GM03348 (cell line): ENCODE measurements at regions not wholly inside any gene's neighbourhood (a gene's known extent, or its start where the extent isn't known, plus 50 kb on each side); places are given as distances from the start of the nearest gene placed in this dataset.

Experiments used
- DNase-seq: peaks from one replicate; pipeline ENCODE4 v3.0.0; 2012; ENCODE audit warnings: low spot score

DNA sequence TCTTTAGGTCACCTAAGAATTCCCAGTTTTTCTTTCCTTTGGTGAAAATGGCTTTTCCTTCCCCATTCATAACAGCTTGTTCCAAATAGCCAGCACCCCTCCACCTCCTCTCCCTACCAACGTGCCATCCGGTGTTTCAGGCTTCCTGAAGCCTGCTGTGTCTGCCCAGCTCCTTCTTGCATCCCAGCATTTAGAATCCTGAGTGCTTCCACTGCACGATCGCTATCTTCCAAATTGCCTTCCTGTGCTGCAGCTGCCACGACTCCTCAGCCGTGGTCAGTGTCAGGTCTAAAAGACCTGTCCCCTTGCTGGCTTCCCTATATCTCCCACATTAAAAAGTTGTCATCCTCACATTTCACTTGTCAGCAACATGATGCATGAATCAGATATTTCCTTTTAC is 550.3 kb upstream of the JARID2 start:
- DNase-seq, result no peak

- DNase-seq, result no peak
These were observed 549.5 kb upstream of the JARID2 start for GRCh38 chr6:14696367-14696766.

GRCh38 chr6:14697427-14697826 is 548.4 kb upstream of the JARID2 start:
- DNase-seq, result no peak

GRCh38 chr6:14699803-14700601 is 545.9 kb upstream of the JARID2 start:
- no peak for DNase-seq

GRCh38 chr6:14701946-14702345 is 543.9 kb upstream of the JARID2 start:
- DNase-seq, result no peak

GRCh38 chr6:14702678-14703077 is 543.2 kb upstream of the JARID2 start:
- no peak for DNase-seq

DNA sequence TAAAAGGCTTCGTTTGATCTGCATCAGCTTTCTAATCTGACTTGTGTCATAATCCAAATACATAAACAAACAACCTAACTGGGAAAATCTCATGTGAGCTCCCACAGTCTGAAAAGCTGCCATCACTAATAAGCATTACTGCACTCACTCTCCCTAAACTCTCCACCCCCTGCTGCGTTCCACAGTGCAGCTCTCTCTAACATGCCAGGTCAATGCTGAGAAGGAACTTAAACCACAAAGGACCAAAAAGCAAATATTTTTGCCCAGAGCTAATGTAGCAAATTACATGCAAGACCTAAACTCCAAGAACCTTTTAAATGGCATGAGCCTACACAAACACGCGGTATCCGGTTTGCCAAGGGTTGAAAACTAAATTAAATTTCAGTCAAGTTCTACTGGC is 542.3 kb upstream of the JARID2 start:
- no peak for DNase-seq

DNA sequence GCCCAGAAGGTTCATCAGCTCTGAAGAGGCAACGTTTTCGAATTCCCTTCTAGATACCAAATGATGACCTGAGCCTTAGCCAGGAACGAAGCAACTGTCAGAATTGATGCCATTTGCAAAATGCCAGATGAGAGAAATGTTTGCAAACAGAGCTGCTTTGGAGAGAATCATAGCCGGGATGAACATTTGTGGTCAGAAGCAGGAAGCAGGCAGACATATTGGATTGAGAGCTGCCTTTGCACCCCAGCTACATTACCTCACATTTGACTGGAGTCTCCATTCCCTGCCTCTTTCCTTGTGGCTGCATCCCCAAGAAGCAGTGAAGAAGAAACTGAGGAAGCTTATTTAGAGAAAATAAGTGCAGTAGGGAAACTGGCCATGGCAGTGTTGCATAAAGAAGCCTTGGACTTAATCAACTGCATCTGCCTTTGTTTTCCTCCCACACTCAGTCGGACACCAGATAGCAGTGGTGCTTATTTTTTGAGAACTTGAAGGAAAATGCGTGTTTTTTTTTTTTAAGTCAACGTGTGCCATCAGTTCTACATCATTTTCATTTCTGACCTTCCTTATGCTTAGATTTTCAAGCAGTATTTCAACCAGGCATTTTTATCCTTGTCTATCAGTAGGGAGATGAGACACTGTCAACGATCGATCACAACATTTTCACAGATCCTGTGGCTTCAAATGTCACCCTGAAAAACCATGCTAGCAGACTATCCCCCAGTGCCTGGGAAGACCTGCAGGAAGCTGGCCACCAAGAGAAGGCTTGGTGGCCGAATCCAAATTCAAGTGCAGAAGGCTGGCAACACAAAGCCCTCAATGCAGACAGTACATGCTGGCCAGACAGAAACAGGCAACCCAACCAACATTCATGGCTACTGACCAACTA is 541.2 kb upstream of the JARID2 start:
- no peak for DNase-seq

- no peak for DNase-seq
These were observed 540.0 kb upstream of the JARID2 start for GRCh38 chr6:14705841-14706377.

DNA sequence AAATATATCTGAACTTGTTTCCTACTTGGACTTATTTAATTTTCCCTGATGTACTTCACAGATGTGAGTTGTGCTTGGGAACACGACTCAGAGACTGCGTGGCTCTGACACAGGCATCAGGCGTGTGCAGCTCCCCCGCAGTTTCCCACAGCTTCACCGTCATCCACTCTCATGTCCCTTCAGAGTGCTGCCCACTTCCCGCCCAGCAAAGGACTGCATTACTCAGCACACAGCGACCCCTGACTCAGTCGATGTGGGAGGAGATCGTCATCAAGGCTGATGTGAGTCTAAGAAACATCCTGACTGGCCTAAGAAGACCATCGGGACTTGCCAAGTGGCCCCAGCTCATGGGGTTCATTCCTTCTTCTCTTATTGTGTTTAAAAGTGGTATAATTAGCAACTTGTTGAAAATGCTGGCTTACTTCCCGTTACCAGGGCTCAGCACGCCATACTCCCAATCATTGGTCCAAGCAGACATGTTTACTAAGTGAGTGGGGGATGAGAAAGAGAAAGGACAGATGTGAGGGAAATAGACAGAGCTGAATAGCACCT is 539.4 kb upstream of the JARID2 start:
- DNase-seq, result peak; percentile 74

DNA sequence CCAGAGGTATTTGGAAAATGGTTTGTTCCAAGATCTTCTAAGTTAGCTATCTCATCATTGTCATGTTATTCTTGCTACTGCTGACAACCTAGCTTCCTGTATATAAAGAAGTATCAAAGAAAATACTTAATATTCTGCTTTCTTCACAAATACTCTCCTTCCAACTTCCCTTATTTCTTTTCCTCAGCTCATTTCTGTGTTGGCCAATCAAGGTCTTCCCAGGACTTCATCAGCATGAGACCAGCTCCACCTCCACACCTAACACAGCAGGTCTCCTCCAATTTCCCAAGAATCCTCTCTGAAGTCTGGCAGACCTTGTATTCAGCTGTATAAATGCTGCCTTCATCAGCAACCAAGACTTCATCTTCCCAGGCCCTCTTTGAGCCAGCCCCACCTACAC is 538.6 kb upstream of the JARID2 start:
- DNase-seq, result no peak

GRCh38 chr6:14707971-14708465 is 537.9 kb upstream of the JARID2 start:
- DNase-seq, result peak; percentile 18

DNA sequence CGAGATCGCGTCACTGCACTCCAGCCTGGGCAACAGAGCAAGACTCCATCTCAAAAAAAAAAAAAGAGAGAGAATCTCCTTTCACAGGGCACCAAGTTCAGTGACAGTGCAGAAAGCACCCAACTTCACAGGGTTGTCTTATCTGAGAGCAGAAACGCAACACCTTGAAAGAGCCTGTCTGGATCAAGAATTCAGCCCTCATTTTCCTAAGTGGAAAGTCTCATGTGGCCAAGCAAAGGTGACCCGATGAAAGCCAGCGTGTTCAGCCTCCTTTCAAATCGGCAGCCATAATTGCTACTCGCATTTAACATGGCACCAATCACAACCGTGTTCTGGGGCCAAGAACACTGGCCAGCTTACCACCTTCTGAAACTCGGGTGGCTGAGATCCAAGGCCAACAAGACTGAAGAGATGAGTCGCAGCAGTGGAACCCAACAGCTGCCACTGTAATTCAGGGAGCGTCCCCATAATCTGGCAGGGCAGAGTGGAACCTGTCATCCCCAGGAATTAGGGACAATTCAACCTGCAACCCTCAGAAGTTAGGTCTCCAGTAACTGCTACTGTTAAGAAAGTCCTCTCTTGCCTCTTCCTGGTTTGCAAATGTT is 536.7 kb upstream of the JARID2 start:
- no peak for DNase-seq

- DNase-seq, result no peak
These were observed 536.0 kb upstream of the JARID2 start for GRCh38 chr6:14709900-14710299.

DNA sequence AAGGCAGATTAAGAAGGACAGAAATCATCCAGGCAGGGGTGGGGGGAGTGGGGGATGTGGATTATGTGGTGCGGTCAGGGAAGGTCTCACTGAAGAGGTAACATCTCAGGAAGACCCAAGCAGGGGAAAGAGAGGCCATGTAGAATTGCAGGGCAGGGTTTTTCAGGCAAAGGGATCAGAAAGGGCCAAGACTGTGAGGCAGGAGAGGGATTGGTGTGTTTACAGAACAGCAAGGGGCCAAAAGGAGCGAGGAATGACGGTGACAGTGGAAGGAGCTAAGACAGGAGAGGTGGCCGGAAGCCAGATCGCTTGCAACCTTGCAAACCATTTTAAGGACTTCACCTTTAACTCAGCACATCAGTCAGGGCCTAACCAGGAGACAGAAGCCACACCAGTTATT is 535.4 kb upstream of the JARID2 start:
- no peak for DNase-seq

DNA sequence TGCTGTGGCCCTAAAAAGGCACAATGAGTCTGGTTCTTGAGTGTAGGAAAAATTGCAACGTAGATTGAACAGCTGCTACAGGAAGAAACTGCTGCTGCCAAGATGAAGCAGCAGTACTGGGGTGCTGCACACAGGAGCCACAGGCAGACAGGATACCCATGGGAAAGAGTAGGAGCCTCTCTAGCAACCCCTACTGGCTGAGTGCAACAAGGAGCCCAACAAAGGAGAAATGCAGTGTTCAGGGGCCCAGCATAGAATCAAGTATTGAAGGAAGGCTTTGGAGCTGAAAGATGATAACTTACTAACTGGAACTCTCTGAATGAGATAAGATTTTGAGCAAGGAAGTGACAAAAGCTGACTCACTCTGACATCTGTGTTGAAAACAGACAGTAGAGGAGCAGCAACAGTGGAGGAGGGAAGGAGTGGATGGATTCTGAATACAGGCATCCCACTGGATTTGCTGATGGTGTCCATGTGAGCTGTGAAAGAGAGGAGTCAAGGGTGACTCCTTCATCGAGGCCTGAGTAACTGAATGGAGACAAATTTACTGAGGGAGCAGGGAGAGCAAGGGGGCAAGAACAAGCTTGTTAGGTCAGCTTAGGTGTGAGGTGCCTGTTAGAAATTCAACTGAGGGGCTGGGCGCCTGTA is 534.7 kb upstream of the JARID2 start:
- DNase-seq, result peak; percentile 65

DNA sequence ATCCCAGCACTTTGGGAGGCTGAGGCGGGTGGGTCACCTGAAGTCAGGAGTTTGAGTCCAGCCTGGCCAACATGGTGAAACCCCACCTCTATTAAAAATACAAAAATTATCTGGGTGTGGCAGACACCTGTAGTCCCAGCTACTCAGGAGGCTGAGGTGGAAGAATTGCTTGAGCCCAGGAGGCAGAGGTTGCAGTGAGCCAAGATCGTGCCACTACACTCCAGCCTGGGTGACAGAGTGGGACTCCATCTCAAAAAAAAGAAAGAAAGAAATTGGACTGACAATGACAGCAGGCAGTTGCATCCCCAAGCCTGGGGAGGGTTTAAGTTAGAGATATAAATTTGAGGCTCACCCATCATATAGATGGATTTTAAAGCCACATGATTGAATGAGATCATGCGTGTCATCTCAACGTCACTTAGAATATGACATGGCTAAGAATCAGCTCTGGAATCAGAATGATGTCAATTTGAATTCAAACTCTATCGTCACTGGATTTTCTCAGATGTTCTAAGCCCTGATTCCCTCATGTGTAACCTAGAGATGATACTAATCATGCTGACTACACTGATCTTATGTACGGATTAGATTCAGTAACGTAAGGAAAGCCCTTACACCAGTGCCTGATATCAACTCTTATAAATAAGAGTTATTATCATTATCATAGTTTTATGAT is 534.0 kb upstream of the JARID2 start:
- no peak for DNase-seq

GRCh38 chr6:14713008-14713960 is 532.6 kb upstream of the JARID2 start:
- DNase-seq, result peak; percentile 76

- no peak for DNase-seq
These were observed 531.8 kb upstream of the JARID2 start for GRCh38 chr6:14713966-14714631.
